ENCODE measurements at regions not wholly inside any gene's neighbourhood (a gene's known extent, or its start where the extent isn't known, plus 50 kb on each side); places are given as distances from the start of the nearest gene placed in this dataset.

DNA sequence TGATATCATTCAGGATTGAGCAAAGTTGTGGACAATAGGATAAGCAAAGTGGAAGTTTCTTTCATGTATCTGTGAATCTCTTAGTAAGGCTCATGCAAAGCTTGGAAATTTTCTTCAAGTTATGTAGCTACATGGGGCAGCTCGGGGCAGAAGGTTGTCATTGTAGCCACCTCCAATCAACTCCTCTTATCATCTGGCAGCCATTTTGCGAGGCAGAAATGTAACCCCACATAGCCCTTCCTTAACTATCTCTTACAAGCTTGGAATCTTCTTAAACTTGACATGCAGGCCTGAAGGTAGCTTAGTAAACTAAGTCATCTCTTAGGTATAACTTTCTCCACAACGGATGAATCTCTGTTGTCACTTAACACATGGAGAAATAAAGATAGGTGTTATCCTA, 392.8 kb downstream of the AASDHPPT start:
- no peak for TF ChIP-seq CTCF (conservative IDR thresholded peaks at IDR 0.05; ENCODE audit: low read depth, low read length)
- no peak for TF ChIP-seq EZH2 (IDR thresholded peaks at IDR 0.05; ENCODE audit: borderline replicate concordance, low read depth, low read length, poor library complexity, severe bottlenecking)

All from A673 (cell line).